ENCODE measurements at regions not wholly inside any gene's neighbourhood (a gene's known extent, or its start where the extent isn't known, plus 50 kb on each side); places are given as distances from the start of the nearest gene placed in this dataset.
"Not testable (repeated sequence)": the region's sequence is repeated elsewhere in the genome, so short reads cannot be mapped to it uniquely, and the experiment has no call there.

GRCh38 chr12:34097213-34097612 lies 74.9 kb downstream of the ALG10 start:
- DNase-seq: no peak

GRCh38 chr12:34105392-34105933 lies 83.2 kb downstream of the ALG10 start:
- DNase-seq: no peak

GRCh38 chr12:34106172-34106571 lies 83.9 kb downstream of the ALG10 start:
- no peak for DNase-seq

GRCh38 chr12:34107016-34107415 lies 84.7 kb downstream of the ALG10 start:
- no peak for DNase-seq

GRCh38 chr12:34107781-34108404 lies 85.6 kb downstream of the ALG10 start:
- no peak for DNase-seq

GRCh38 chr12:34108405-34108803 lies 86.1 kb downstream of the ALG10 start:
- DNase-seq: no peak

GRCh38 chr12:34108967-34109366 lies 86.7 kb downstream of the ALG10 start:
- no peak for DNase-seq

- no peak for DNase-seq
Observed at GRCh38 chr12:34109390-34109789, 87.1 kb downstream of the ALG10 start.

- DNase-seq: not testable (repeated sequence)
Observed at GRCh38 chr12:34109909-34110531, 87.7 kb downstream of the ALG10 start.

- no peak for DNase-seq
Observed at GRCh38 chr12:34119366-34119765, 97.1 kb downstream of the ALG10 start.

GRCh38 chr12:34121360-34121759 lies 99.1 kb downstream of the ALG10 start:
- DNase-seq: no peak

- DNase-seq: peak; percentile 52
Observed at GRCh38 chr12:34123092-34123491, 100.8 kb downstream of the ALG10 start.

- DNase-seq: no peak
Observed at GRCh38 chr12:34124608-34125007, 102.3 kb downstream of the ALG10 start.

- DNase-seq: no peak
Observed at GRCh38 chr12:34126239-34126641, 103.9 kb downstream of the ALG10 start.

- DNase-seq: no peak
Observed at GRCh38 chr12:34126805-34127204, 104.5 kb downstream of the ALG10 start.

- not testable (repeated sequence) for DNase-seq
Observed at GRCh38 chr12:34127379-34127778, 105.1 kb downstream of the ALG10 start.

- DNase-seq: no peak
Observed at GRCh38 chr12:34142430-34142829, 120.1 kb downstream of the ALG10 start.

- no peak for DNase-seq
Observed at GRCh38 chr12:34151019-34151418, 128.7 kb downstream of the ALG10 start.

GRCh38 chr12:34163443-34163842 lies 141.1 kb downstream of the ALG10 start:
- no peak for DNase-seq

GRCh38 chr12:34166427-34167060 lies 144.2 kb downstream of the ALG10 start:
- DNase-seq: no peak

- DNase-seq: not testable (repeated sequence)
Observed at GRCh38 chr12:34168507-34168906, 146.2 kb downstream of the ALG10 start.

GRCh38 chr12:34186492-34186891 lies 164.2 kb downstream of the ALG10 start:
- DNase-seq: no peak

- no peak for DNase-seq
Observed at GRCh38 chr12:34188974-34189373, 166.7 kb downstream of the ALG10 start.

- no peak for DNase-seq
Observed at GRCh38 chr12:34190054-34190453, 167.8 kb downstream of the ALG10 start.
